ENCODE measurements at regions not wholly inside any gene's neighbourhood (a gene's known extent, or its start where the extent isn't known, plus 50 kb on each side); places are given as distances from the start of the nearest gene placed in this dataset.

- no peak for DNase-seq
These were observed 397.8 kb downstream of the KIF16B start for GRCh38 chr20:16175322-16175961.

GRCh38 chr20:16174311-16174710 is 398.9 kb downstream of the KIF16B start:
- DNase-seq: no peak

GRCh38 chr20:16173044-16173443 is 400.2 kb downstream of the KIF16B start:
- DNase-seq: no peak

GRCh38 chr20:16171180-16171579 is 402.1 kb downstream of the KIF16B start:
- DNase-seq: no peak

- DNase-seq: no peak
These were observed 402.8 kb downstream of the KIF16B start for GRCh38 chr20:16170406-16170971.

GRCh38 chr20:16167423-16168130 is 405.7 kb downstream of the KIF16B start:
- no peak for DNase-seq

- DNase-seq: no peak
These were observed 406.5 kb downstream of the KIF16B start for GRCh38 chr20:16166737-16167136.

- DNase-seq: no peak
These were observed 414.3 kb downstream of the KIF16B start for GRCh38 chr20:16158976-16159286.

GRCh38 chr20:16158090-16158975 is 414.9 kb downstream of the KIF16B start:
- no peak for DNase-seq

GRCh38 chr20:16147916-16148315 is 425.3 kb downstream of the KIF16B start:
- no peak for DNase-seq

- DNase-seq: no peak
These were observed 426.0 kb downstream of the KIF16B start for GRCh38 chr20:16147216-16147615.

- no peak for DNase-seq
These were observed 427.3 kb downstream of the KIF16B start for GRCh38 chr20:16145919-16146318.

GRCh38 chr20:16143596-16143995 is 429.7 kb downstream of the KIF16B start:
- DNase-seq: no peak

GRCh38 chr20:16135630-16136029 is 437.6 kb downstream of the KIF16B start:
- DNase-seq: no peak

GRCh38 chr20:16132036-16132798 is 441.0 kb downstream of the KIF16B start:
- DNase-seq: no peak

- DNase-seq: no peak
These were observed 443.8 kb downstream of the KIF16B start for GRCh38 chr20:16129411-16129810.

GRCh38 chr20:16128538-16129106 is 444.6 kb downstream of the KIF16B start:
- DNase-seq: no peak

- peak in 2 of 56 donors; percentile 17 to 20 for DNase-seq
These were observed 447.4 kb downstream of the KIF16B start for GRCh38 chr20:16125816-16126215.

- DNase-seq: no peak
These were observed 448.1 kb downstream of the KIF16B start for GRCh38 chr20:16124911-16125776.

- DNase-seq: no peak
These were observed 448.8 kb downstream of the KIF16B start for GRCh38 chr20:16124491-16124890.

Measured in amygdala (tissue), 56 donors.